GM21515 (cell line): ENCODE measurements at regions not wholly inside any gene's neighbourhood (a gene's known extent, or its start where the extent isn't known, plus 50 kb on each side); places are given as distances from the start of the nearest gene placed in this dataset.

Experiments used
- ATAC-seq: cut with Tn5 transposase; IDR thresholded peaks from one replicate; pipeline ENCODE4 v1.9.1; 2021; ENCODE audit not compliant: unreplicated experiment

DNA sequence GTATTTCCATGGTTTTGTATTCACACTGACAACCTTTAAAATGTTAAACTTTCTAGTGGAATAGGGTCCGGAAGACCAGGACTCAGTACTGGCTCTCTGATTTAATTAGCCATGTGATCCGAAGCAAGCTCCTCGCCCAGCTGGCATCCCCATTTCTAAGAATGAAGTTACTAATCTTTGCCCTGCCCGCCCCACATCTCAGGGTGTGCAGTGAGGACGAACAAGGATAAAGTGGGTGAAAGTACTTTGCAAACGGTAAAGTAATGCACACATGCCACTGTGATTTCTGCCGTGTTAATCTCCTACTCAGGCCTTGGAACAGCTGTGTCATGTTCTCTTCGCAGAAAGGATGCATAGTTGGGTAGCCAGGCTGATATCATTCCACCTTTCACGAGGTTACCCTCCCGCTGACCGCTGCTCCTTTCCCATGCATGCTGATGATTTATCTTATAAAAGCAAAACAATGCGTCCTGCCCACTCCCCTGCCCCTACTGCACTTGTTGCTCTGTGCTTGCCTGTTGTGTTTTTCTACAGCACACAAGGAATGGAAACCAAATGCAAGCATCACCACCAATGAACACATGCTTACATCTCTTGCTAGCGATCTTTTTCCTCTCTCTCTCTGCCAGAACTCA lies 539.0 kb downstream of the EFNB2 start:
- no peak for ATAC-seq

DNA sequence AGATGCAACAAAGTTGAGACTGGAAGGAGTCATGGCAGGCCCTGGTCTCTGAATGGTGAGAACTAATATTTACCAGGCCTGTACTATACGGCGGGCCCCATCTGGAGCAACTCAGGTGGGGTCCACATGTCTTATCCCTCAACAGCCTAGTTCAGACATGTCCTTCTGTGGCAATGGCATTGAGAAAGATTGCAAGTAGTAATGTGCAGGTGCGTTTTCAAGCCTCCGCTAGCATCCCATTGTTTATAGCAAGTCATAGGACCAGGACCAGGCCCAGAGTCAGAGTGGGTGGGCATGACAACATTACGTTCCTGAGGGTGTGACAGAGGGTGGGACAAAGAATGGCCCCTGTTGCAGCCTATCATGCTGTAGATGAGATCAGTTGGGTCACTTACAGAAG lies 541.1 kb downstream of the EFNB2 start:
- ATAC-seq, result no peak

DNA sequence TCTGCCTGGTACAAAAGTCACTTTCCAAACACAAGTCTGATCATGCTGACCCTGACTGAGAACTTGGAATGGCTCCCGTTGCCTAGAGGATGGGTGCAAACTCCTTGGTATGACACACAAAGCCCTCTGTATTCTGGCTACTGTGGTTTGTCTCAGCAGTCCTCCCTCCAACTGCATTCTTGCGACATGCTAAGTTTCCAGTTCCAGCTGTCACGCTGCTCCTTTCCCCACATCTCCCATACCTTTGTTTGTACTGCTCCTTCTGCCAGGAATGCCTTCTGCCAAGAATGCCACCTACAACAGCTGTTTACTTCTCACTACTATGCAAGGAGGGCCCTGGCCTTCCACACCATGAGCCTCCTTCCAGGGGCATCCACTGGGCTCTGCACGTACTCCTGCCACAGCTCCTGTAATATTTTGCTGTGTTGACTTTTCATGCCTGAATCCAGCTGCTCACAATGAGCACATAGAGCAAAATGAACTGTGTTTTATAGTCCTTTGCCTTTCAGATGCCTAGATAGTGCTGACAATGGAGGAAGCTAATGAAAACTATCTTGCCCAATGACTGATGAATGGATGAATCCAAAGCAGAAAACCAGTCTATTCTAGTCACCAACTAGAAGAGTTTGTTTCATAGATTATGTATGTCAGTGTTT lies 543.7 kb downstream of the EFNB2 start:
- no peak for ATAC-seq

DNA sequence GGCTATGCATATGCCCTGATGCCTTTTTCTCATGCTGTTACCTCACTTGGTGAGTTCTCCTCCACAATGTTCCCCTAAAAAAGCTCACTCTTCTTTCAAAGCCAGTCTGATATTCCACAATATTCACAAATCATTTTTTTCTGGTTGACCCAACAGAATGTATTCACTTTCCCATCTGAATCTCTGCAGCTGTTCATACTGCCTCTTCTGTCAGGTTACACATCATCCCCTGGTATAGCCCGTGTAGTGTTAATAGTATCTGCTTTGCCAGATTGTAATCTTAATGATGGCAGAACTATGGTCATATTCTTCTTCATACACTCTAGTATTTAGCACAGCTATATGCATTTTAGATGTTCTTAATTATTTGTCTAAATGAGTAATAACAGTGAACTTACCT lies 544.3 kb downstream of the EFNB2 start:
- no peak for ATAC-seq

DNA sequence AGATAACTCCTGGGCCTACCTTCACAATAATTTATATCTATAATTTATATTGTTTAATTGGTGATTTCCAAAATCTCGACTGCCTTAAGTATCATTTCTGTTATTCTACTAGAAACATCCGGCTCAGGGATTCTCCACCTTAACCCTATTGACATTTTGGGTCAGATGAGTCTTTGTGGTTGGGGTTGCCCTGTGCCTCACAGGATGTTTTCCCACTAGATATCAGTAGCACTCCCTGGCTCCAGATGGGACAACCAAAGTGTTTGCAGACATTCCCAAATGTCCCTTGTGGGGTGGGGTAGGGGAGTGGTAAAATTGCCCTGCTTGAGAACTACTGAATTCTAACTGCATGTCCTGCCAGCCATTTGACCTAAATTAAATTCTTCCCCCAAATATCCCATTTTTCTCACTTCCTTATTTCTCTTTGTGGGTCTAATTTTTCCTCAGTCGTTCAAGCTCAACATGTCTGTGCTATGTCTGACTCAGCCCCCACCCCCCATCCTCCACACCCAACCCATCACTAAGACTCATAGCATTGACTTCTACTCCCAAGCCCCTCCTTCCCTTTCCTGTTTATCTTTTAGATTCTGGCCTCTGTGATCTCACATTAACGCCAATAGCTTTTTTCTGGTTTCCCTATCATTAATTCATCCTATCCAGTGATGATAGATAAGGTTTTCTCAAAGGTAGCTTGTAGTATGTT lies 545.1 kb downstream of the EFNB2 start:
- ATAC-seq, result no peak

DNA sequence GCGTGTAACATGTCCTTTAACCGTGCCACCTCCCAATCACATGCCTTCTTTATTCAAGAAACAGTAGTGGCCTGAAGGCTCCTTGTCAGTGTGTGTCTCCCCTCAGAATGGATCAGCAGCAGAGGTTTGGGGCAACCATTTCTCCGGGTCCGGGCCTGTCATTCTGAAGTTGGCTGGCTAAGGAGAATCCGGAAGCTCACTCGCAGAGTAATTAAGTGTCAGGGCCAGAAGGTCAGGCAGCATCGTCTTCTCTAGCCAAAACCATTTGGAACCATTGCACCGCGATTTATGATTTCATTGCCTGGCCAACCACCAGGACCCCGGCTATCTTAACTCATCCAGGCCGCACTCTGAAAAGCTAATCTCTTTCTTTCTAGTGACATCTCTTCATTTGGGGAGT lies 550.8 kb downstream of the EFNB2 start:
- no peak for ATAC-seq

DNA sequence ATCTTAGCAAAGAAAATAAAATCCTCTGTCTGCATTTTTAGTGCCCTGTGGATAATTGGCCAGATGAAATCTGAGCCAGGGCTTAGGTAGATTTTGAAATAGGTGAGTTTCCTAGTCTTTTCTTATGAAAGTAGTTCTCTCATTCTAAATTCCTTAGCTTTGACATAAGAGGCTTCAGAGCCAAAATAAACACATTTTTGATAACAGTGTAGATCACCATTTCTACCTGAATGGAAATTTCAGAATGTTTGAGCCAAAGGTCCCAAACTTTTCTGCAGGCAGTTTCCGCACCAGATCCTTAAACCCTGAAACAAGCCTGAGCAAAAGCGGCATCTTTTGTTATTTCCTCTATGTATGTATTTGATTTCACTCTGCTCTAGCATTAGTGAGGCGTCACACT lies 551.2 kb downstream of the EFNB2 start:
- ATAC-seq, result no peak

DNA sequence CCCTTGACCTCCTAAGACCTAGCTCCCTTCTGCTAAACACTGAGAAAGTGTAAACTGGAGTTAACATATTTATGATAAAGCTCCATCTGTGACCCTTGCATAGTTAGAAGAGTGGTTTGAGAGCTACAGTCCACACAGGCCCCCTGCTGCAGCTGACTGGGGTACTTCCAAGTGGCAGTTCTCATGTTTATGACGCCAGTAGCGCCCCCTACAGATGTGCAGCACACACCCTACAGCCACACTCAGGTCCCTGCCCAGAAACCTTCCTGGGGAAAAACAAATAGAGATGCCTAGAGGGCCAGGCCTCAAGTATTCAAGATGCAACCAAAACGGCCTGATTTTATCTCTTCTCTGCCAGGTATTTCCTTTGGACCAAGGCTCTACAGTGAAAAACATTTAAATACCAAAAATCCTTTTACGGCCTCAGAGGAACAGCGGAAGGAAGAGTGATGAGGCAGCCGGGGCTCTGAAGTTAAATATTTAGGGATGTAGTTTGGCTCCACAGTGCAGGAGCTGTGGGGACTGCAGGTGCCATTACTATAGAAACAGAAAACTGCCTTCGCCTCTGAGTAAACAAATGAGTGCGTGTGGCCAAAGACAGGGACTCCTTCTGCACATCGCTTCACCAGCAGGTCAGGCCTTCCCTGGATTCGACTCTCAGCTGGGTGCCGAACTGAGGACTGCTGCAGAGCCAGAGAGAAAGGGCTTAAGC lies 553.1 kb downstream of the EFNB2 start:
- ATAC-seq, result no peak

DNA sequence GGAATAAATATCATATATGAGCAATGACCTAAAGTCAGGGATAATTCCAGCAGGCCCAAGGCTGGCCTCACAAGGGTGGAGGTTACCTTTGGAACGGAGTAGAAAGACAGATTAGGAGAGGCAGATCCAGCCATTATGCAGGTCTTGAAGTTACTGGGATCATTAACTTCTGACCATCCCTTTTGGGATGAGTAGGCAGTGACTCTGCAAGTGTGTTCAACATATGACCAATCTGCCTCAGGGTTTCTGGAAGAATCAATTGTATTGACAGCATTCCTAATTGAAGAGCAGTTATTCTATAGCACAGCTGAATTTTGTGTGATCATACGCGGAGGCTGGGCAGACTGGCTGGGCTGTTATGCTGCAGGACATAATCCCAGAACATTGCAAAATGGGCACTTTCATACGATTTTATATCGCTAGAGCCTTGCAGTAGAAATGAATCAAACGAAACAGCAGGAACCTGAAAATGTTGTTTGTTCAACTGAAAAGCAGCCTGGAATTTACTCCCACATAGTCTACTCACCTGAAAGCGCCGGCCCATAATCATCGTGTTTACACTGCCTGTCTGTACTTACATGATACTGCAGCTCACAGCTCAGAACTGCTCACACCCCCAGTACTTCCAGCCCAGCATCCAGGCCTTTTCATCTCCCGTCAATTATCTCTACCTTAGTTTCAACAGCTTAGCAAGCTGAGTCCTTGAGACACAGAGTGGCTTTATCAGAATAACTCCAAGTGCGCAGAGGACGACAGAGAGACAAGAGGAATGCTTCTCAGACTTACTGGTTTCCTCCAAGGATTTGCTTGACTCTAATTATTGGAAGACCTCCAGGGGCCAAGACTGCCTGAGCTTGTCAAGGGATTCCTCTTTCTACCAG lies 556.1 kb downstream of the EFNB2 start:
- ATAC-seq, result no peak

DNA sequence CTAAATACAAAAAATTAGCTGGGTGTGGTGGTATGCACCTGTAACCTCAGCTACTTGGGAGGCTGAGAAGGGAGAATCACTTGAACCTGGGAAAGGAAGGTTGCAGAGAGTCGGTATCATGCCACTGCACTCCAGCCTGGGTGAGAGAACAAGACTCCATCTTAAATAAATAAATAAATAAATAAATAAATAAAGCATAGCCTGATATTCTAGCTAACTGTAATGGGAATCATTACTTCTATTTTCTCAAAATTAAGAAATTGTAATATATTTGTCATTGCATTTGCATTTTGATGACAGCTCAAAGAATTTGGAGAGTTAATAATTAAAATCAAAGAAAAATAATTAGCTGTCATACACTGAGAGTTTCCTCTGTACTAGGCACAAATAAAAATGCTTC lies 561.1 kb downstream of the EFNB2 start:
- ATAC-seq, result no peak

DNA sequence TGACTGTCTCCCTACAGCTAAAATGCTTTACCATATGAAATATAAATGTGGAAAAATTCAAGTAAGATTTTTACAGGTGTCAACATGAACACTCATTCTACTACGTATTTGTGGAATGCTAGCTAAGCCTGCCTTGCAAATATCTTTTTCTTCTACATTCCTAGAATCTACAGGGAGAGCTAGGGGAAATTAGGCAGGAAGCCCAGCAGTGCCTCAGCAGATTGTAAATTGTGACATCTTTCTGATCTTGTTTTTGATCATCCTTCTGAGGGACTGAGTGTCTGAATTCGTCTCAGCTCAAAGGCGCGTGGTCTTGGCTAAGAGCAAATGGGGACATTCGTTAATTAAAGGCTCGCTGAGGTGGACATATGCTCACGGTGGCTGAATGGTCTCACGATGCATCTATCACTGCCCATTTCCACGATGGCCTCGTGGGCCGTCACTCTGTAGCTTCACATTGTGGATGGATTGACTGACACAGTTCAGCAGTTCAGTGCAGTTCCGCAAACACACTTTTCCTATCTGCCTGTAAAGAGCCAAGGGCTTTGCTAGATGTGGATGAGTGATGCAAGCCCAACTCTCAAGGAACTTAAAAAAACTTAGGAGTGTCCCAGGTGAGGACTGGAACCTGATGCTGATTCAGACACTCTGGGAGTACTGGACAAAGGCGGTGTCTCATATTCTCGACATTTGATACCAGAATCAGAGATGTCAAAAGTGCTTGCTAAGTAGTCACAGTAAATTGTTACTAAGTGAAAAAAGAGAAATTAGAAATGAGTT lies 562.5 kb downstream of the EFNB2 start:
- no peak for ATAC-seq

DNA sequence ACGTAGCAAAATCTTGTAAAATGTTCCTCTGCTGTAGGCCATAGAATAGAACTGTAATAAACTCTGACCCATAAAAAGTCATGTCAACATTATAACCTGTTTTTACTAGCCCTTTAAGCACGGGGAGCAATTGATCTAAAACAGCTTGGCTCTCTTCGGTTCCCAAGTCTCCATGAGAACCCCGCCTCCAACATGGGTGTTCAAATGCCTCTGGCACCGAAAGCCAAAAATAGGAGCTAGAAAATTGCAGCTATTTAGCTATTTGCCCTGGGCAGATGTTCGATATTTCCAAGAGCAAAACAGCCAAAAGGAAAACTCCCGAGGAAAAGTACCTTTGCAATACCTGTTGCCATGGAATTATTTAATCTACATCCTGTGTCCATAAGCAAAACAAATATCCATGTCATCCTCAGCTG lies 563.1 kb downstream of the EFNB2 start:
- ATAC-seq, result no peak

DNA sequence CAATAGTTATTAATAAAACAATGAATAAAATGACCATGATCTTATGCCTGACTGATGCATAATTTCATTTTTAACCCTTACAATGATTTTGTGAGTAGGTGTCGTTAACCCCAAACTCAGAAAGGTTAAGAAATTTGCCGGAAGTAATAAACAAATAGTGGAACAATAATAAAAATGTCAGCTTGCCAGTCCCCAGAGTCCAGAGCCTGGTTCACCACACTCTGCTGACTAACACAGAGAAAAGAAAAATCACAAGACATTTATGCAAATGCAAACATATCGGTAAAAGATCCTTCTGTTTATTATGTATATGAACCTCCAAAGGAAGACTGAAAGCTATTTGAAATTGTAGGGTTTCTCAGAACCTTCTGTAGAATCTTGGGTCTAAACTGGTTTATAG lies 563.7 kb downstream of the EFNB2 start:
- ATAC-seq, result no peak

DNA sequence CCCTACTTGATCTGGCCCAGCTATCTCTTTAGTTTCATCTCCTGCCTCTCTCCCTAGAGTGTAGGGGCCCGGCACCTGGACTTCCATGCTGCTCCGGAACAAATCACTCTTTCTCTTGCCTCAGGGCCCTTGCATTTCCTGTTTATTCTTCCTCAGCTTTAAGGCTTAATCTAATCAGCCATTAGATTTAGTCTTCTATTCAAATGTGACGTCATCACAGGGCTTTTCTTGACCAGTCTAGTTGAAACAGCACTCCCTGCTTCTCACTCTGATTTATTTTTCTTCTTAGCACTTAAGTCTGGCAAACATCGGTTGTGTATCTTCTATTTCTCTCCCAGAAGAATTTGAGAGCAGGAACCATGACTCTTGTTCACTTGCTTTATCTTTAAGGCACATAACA lies 564.1 kb downstream of the EFNB2 start:
- no peak for ATAC-seq

DNA sequence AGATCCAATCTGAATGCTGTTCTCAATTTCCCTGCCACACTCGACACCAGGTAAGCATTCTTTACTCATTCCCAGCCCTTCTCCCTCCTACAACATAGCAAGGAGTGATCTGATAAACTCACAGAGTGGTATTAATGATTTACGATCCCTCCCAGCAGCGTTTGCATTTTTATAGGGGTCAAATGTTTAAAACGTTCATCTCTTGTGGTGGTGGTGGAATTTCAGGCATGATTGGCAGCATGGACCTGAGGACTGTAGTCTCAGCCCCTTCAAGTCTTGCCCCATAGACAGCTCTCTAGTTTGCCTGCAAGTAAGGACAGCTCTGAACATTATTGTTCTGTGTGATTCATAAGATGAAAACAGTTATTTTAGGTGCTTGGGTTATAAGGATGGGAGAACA lies 565.7 kb downstream of the EFNB2 start:
- no peak for ATAC-seq

DNA sequence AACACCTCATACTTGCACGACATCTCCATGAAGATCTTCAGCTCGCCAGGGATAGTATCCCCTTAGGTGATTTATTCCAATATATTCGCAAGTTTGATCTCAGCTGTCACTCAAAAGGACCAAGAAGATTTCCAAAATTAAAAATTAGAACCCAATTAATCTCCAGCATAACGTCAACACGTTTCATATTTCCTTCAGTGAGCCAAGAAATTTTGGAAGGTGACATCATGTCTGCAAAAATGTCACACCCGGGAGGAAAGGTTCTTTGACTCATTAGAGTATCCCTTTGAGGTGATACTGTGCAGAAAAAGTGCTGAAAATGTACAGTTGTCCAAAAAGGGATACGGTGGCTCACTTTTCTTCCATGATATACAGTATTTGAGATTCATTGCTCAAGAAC lies 569.6 kb downstream of the EFNB2 start:
- ATAC-seq, result no peak

DNA sequence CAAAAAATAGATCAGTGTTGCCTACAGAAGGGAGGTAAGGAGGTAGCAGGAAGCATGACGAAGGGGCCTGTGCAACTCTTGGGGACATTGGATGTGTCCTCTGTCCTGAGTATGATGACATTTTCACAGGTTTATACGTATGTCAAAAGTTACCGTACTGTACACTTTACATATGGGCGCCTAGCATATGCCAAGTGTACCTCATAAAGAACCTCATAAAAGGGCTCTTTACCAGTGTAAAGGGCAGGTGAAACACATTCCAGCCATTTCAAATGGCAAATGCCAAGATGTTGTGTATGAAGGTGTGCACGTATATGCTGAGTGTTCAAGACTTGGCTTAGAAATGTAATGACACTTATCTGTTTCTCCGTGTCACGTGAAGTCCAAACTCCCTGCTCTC lies 573.4 kb downstream of the EFNB2 start:
- ATAC-seq, result no peak

DNA sequence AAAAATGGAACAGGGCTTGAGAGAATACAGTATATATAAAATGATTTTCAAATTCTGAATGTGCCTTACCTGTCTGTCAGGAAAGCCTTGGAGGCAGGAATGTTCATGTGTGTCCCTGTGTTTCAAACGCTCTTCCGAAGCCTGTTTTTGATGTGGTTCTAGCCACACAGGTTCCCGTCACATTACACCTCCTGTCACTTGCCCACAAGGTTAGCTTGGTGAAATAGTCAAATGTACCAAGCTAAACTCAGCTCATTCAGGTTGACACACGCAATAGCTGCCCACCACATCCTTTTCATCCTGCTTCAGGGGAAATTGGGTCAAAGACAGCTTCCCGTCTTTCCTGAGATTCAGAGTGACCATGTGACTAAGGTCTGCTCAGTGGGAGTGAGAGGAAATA lies 574.0 kb downstream of the EFNB2 start:
- ATAC-seq, result no peak

DNA sequence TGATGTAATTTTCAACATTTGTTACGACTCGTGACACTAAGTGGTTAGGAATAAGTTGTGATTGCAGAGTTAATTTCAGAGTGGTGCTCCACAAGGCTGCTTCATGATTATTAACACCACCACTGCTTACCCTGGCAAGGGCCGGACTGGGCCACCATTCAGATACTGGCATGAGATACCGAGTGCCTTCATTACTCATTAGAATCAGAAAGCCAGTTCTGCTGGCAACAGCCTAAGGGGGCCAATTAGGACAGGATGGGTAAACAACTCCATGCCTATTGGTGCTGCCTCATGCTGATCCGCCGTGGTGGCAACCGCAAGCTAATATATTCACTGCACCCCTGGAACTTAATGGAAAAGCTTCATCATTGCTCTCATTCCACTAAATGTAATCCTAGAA lies 575.1 kb downstream of the EFNB2 start:
- ATAC-seq, result no peak

DNA sequence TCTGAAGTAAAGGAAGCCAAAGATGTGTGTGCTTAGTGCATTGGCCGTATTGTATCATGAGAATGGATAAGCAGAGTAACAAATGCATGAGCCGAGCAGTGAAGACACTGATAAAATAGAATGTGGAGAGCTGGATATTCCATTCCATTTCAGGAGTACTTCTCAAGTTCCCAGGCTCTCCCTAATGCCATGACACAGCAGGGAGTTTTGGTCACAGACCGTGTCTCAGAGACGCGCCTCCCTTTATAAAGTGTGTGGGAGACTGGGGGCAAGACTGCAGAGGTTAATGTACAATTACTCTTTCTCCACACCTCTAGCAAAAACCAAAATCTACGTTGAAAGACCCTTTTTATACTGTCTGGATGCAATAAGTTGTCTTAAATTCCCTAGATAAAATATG lies 575.6 kb downstream of the EFNB2 start:
- no peak for ATAC-seq
